ENCODE measurements at regions not wholly inside any gene's neighbourhood (a gene's known extent, or its start where the extent isn't known, plus 50 kb on each side); places are given as distances from the start of the nearest gene placed in this dataset.

DNA sequence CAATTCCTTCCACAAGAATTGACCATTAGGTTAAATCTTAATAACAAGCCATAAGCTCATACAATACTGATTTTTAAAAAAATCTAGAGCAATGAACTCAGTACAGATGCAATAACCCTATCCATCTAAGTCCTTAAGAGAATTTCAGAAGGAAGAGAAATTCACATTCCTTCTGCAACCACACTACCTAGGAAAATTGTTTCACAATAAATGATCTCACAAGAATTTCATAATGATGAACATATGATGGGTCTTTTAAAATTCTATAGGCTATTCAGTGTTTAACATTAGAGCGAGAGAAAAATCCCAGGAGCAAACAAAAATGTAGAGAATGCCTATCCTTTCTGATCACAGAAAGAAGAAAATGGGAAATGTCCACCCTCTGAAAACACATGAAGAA, 70.0 kb upstream of the MAGI2 start:
- DNase-seq (no peak), ATAC-seq (ENCODE audit: low read depth) (no peak)
- no peaks in the 10 kb centered on the region for H3K36me3 ChIP-seq (replicated peaks in 1 of 2; ENCODE audit: control extremely low read depth in 1 of 2, control insufficient read depth in 1 of 2, extremely low read depth in 1 of 2, insufficient read depth in 2 of 2, low read length in 1 of 2)
- TF ChIP-seq, protein P1, sequence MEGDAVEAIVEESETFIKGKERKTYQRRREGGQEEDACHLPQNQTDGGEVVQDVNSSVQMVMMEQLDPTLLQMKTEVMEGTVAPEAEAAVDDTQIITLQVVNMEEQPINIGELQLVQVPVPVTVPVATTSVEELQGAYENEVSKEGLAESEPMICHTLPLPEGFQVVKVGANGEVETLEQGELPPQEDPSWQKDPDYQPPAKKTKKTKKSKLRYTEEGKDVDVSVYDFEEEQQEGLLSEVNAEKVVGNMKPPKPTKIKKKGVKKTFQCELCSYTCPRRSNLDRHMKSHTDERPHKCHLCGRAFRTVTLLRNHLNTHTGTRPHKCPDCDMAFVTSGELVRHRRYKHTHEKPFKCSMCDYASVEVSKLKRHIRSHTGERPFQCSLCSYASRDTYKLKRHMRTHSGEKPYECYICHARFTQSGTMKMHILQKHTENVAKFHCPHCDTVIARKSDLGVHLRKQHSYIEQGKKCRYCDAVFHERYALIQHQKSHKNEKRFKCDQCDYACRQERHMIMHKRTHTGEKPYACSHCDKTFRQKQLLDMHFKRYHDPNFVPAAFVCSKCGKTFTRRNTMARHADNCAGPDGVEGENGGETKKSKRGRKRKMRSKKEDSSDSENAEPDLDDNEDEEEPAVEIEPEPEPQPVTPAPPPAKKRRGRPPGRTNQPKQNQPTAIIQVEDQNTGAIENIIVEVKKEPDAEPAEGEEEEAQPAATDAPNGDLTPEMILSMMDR (IDR thresholded peaks at IDR 0.05): no peak
- no peak for TF ChIP-seq EZH2 (IDR thresholded peaks at IDR 0.05; ENCODE audit: borderline replicate concordance, insufficient read depth, low read depth, low read length, poor library complexity, severe bottlenecking)
- no peak overlapping the region for H3K9ac ChIP-seq (ENCODE audit: low read length)
- H3K27me3 ChIP-seq (replicated peaks in 1 of 4; ENCODE audit: control extremely low read depth in 1 of 4, control insufficient read depth in 3 of 4, insufficient read depth in 4 of 4, low read length in 3 of 4): no peaks in the 10 kb centered on the region
- H3K79me2 ChIP-seq (ENCODE audit: control insufficient read depth, insufficient read depth, low read length): no peaks in the 10 kb centered on the region
- no peak overlapping the region for H3K27ac ChIP-seq (ENCODE audit: low read length in 2 of 2)
- H3K4me3 ChIP-seq (ENCODE audit: control extremely low read depth in 1 of 5, extremely low read depth in 1 of 5, insufficient read depth in 1 of 5, low read depth in 2 of 5, low read length in 4 of 5): no peak overlapping the region
- no peaks in the 10 kb centered on the region for H3K4me1 Mint-ChIP-seq
- intact Hi-C loops (cut with micrococcal nuclease): no loop called here
- H3K9me3 ChIP-seq (ENCODE audit: control extremely low read depth in 1 of 3, control insufficient read depth in 2 of 3, insufficient read depth in 1 of 3, low read length in 2 of 3): peaks cover 0 to 5% (median 0%) of the 10 kb centered on the region in 3 donors
- no peaks in the 10 kb centered on the region for H3K27me3 Mint-ChIP-seq
- H2AFZ ChIP-seq (ENCODE audit: insufficient read depth, low read depth, low read length, poor library complexity, severe bottlenecking): no peak overlapping the region
- no peaks in the 10 kb centered on the region for H4K20me1 ChIP-seq (ENCODE audit: control insufficient read depth, insufficient read depth, low read length, poor library complexity, severe bottlenecking)
- WGBS (ENCODE audit: insufficient coverage): no CpG with 5 or more reads among the region's 1 CpG
- no peak overlapping the region for H3K4me2 ChIP-seq (replicated peaks; ENCODE audit: low read depth, low read length, poor library complexity, severe bottlenecking)
- no peak overlapping the region for H3K4me3 Mint-ChIP-seq
- H3K9me3 Mint-ChIP-seq (ENCODE audit: insufficient read depth): no peaks in the 10 kb centered on the region
- CTCF ChIA-PET: no interaction called here
- POLR2A ChIA-PET: no interaction called here
- H3K27ac Mint-ChIP-seq: no peak overlapping the region
- H3K4me1 ChIP-seq (ENCODE audit: control insufficient read depth in 2 of 2, insufficient read depth in 2 of 2, low read length in 2 of 2): no peaks in the 10 kb centered on the region

DNA sequence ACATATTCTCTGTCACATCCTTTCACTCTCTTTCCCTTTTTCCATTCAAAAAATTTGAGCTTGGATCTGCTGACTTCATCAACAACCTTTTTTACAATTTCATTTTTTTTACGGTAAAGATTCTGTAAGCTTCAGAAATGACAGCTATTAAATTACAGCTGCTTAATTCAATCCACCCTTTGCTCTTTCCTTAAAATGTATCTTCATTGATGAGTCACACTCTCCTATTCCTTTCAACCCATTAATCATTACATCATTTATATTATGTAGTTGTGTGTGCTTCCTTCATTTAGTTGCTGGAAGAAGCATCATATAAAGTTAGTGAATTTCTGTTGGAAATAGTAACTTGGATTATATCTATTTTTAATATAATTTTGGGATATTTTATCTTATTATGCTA, 67.1 kb upstream of the MAGI2 start:
- H3K27me3 ChIP-seq (replicated peaks in 1 of 4; ENCODE audit: control extremely low read depth in 1 of 4, control insufficient read depth in 3 of 4, insufficient read depth in 4 of 4, low read length in 3 of 4): no peaks in the 10 kb centered on the region
- Mint-ChIP-seq H3K27ac (no peak overlapping the region), H3K4me1 (no peaks in the 10 kb centered on the region), H3K27me3 (no peaks in the 10 kb centered on the region), H3K4me3 (no peak overlapping the region), H3K9me3 (ENCODE audit: insufficient read depth) (no peaks in the 10 kb centered on the region)
- H3K9me3 ChIP-seq (ENCODE audit: control extremely low read depth in 1 of 3, control insufficient read depth in 2 of 3, insufficient read depth in 1 of 3, low read length in 2 of 3): peaks cover 0 to 5% (median 0%) of the 10 kb centered on the region in 3 donors
- H3K4me1 ChIP-seq (ENCODE audit: control insufficient read depth in 2 of 2, insufficient read depth in 2 of 2, low read length in 2 of 2): no peaks in the 10 kb centered on the region
- H3K4me3 ChIP-seq (ENCODE audit: control extremely low read depth in 1 of 5, extremely low read depth in 1 of 5, insufficient read depth in 1 of 5, low read depth in 2 of 5, low read length in 4 of 5): no peak overlapping the region
- no peaks in the 10 kb centered on the region for H3K79me2 ChIP-seq (ENCODE audit: control insufficient read depth, insufficient read depth, low read length)
- H2AFZ ChIP-seq (ENCODE audit: insufficient read depth, low read depth, low read length, poor library complexity, severe bottlenecking): no peak overlapping the region
- H4K20me1 ChIP-seq (ENCODE audit: control insufficient read depth, insufficient read depth, low read length, poor library complexity, severe bottlenecking): no peaks in the 10 kb centered on the region
- POLR2A ChIA-PET: no interaction called here
- WGBS (ENCODE audit: insufficient coverage): no CpG with 5 or more reads among the region's 1 CpG
- intact Hi-C loops (cut with micrococcal nuclease): no loop called here
- no peak overlapping the region for H3K27ac ChIP-seq (ENCODE audit: low read length in 2 of 2)
- no peak overlapping the region for H3K4me2 ChIP-seq (replicated peaks; ENCODE audit: low read depth, low read length, poor library complexity, severe bottlenecking)
- CTCF ChIA-PET: no interaction called here
- DNase-seq (no peak), ATAC-seq (ENCODE audit: low read depth) (no peak)
- TF ChIP-seq, protein P1 (IDR thresholded peaks at IDR 0.05): no peak
- no peak for TF ChIP-seq EZH2 (IDR thresholded peaks at IDR 0.05; ENCODE audit: borderline replicate concordance, insufficient read depth, low read depth, low read length, poor library complexity, severe bottlenecking)
- H3K9ac ChIP-seq (ENCODE audit: low read length): no peak overlapping the region
- no peaks in the 10 kb centered on the region for H3K36me3 ChIP-seq (replicated peaks in 1 of 2; ENCODE audit: control extremely low read depth in 1 of 2, control insufficient read depth in 1 of 2, extremely low read depth in 1 of 2, insufficient read depth in 2 of 2, low read length in 1 of 2)

Measured in B cell (primary cell).